Midbrain (tissue), 1 donor: ENCODE measurements at regions not wholly inside any gene's neighbourhood (a gene's known extent, or its start where the extent isn't known, plus 50 kb on each side); places are given as distances from the start of the nearest gene placed in this dataset.
"Not testable (repeated sequence)": the region's sequence is repeated elsewhere in the genome, so short reads cannot be mapped to it uniquely, and the experiment has no call there.

Experiments
- DNase-seq: peaks from one replicate; lab custom pipeline; 2025; lab: John Stamatoyannopoulos, UW

GRCh38 chr15:31433091-31433490 lies 106.5 kb downstream of the KLF13 start:
- DNase-seq: no peak

DNA sequence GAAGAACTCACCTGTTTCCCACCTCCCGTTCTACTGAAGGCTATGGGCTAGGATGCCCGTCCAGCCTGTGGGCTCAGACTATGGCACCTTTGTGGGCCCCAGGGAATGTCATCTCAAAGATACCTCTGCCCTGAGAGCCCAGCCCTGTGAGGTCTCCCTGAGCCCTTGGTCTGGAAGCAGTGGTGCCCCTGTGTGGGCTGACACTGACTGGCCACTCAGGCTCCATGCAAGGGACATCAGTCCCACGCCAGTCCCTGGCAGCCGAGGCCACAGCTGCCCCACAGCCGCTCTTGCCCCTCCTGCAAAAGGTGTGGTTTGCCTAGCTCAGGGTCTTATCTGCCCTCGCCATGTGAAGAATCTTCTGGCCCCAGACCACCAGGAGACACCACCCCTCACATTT lies 106.9 kb downstream of the KLF13 start:
- no peak for DNase-seq

GRCh38 chr15:31434275-31434587 lies 107.6 kb downstream of the KLF13 start:
- DNase-seq: no peak

DNA sequence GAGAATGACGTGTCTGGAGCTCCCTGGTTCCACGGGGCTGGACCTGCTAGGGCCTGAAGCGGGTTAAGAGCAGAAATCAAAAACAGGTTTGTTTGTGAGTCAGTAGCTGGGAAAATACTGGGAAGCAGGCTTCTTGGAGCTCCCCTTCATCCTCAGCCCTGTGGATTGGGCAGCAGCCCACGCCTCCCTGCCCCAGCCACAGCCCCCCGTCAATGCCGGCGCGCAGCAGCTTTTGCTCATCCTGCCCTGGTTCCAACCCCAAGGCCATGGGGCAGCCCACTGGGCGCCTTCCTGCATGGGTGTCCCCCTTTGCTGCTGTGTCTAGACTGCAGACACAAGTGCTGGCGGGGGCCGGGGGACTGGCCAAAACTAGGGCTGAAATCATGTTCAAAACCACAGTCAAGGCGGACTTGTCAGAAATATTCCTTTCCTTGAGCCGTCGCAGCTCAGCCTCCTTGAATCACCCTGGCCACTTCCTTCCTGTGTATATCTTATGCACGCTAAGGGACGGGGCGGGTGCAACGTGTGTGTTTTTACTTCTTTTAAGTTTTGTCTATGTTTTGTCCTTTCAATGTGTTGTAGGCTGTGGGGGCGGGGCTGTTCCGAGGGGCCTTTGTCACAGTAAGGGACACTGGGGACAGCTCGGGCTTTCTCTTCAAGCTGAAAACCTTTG lies 108.1 kb downstream of the KLF13 start:
- no peak for DNase-seq

DNA sequence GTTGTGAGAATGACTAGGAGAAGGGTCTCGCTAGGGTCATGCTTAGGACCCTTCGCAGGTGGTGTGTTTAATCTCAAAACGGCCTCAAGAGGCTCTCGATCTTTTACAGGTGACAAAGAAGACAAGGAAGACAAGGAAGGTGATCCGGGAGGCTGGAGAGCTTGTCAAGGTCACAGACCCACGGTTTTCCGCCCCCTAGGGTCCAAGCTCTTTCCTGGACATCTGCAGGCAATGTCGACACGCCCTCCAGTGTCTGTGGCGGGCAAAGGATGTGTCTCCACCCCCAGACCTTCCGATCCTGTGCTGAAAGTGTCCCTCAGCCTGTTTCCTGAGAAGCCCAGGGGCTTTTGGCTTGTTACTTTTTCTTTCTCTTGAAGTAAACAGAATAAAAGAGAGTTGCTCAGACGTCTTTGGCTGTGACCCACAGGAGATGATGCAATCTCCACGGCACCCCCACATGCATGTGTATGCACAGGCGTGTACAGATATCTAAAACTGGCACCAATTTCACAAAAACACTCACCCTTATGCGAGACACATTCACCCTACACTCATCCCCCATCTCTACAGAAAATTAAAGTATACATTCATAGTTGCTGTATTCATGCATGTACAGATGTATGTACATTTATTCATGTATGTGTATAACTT lies 108.8 kb downstream of the KLF13 start:
- peak; percentile 75 for DNase-seq

- DNase-seq: no peak
Observed at GRCh38 chr15:31435912-31436628, 109.4 kb downstream of the KLF13 start.

- DNase-seq: no peak
Observed at GRCh38 chr15:31437686-31438085, 111.1 kb downstream of the KLF13 start.

DNA sequence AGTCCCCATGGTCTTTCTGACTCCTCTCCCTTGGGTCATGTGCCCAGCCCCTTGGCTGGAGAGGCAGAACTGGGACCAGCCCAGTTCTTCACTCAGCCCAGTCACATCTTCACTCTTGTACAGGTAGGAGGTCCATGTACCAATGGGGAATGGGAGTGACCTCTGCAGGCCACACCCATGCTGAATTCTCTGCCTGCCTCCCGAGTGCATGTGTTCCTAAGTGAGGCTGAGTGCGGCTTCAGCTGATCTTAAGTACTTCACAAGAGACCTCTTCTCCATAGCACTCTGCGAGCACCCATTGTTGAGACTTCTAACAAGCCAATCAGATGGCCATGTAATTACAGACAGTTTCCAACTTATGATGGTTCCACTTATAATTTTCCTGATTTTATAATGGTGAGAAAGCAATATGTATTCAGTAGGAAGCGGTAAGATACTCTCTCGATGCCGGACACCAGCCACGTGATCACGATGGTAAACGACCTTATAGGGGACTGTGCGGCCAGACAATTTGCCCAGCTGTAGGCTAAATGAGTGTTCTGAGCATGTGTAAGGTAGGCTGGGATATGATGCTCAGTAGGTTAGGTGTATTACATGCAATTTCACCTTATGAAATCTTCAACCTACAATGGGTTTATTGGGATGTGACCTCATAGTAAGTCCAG lies 112.1 kb downstream of the KLF13 start:
- DNase-seq: no peak

GRCh38 chr15:31439328-31439727 lies 112.7 kb downstream of the KLF13 start:
- DNase-seq: no peak

GRCh38 chr15:31440216-31440615 lies 113.6 kb downstream of the KLF13 start:
- not testable (repeated sequence) for DNase-seq

DNA sequence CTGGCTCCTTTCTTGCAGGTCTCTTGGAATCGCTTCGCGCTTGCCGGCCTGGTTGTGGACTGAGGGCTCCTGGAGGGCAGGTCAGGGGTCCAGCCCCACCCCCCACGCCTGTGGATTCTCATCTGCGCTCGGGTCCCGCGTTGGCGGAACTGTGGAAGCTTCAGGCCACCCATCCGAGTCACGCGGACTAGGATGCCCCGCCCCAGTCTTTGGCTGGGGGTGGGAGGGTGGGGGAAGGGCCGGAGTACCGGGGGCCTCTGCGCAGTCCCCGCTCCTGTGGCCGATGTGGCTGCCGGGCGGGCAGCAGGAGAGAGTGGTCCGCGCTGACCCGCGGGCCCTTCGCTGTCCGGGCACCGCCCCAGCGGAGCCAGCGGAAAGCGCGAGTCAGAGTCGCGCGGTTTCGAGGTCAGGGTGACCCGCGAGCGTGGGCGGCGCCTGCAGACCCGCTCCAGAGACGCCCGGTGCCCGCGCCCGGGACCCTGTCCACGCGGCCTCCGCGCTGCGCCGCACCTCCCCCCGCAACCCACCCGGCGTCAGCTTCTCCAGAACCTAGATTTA lies 114.2 kb downstream of the KLF13 start:
- peak; percentile 26 for DNase-seq

GRCh38 chr15:31442226-31442625 lies 115.6 kb downstream of the KLF13 start:
- no peak for DNase-seq

DNA sequence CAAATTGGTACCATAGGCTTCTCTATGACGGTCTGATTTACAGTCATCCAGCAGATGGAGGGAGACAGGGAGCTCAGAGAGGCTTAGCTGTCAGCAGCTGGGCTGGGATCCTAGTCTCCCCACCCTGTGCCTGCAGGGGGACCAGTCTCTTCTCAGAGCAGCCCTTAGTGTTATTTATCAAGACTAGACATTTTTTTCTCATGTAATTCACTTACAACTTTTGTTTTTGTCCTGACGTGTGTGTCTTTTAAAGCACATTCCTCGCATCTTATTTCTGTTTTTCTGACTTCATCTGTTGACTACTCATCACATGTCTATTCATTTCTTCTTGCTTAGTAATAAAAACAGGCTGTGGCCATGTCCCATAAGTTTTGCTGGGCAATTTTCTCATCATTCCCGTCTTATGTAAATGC lies 116.1 kb downstream of the KLF13 start:
- DNase-seq: no peak

DNA sequence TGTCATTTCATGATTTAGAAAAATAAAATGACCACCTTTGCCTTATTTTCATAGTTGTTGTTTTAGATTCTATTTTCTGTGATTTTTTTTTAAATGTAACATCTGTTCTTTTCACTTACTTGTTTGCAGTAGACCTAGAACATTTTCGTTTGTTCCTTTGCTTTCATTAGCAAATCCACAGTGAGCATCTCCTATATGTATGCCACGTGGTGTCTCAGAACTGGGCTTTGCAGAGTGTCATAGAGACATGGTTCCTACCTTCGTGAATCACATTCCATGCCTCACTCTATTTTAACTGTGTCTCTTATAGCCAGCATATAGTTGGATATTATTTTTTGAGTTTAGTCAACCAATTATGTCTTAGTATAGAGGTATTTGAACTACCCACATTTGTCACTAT lies 118.2 kb downstream of the KLF13 start:
- no peak for DNase-seq

- no peak for DNase-seq
Observed at GRCh38 chr15:31446546-31446945, 119.9 kb downstream of the KLF13 start.

- DNase-seq: no peak
Observed at GRCh38 chr15:31447931-31448634, 121.4 kb downstream of the KLF13 start.

DNA sequence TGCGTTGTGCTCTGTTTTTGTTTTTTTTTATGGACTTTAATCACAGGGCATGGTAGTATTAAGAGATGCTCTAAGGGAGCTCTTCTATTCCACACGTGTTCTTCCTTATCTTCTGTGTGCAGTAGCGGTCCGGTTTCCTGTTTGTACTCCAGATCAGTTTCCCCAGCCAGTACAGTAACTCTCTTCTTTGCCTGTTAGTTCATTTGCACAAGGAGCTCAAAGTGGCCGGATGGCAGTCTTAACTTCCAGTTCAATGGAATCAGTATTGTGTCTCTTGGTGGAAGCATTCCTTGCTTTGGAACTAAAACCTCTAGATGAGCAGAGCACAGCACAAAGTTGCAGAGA lies 122.0 kb downstream of the KLF13 start:
- no peak for DNase-seq

DNA sequence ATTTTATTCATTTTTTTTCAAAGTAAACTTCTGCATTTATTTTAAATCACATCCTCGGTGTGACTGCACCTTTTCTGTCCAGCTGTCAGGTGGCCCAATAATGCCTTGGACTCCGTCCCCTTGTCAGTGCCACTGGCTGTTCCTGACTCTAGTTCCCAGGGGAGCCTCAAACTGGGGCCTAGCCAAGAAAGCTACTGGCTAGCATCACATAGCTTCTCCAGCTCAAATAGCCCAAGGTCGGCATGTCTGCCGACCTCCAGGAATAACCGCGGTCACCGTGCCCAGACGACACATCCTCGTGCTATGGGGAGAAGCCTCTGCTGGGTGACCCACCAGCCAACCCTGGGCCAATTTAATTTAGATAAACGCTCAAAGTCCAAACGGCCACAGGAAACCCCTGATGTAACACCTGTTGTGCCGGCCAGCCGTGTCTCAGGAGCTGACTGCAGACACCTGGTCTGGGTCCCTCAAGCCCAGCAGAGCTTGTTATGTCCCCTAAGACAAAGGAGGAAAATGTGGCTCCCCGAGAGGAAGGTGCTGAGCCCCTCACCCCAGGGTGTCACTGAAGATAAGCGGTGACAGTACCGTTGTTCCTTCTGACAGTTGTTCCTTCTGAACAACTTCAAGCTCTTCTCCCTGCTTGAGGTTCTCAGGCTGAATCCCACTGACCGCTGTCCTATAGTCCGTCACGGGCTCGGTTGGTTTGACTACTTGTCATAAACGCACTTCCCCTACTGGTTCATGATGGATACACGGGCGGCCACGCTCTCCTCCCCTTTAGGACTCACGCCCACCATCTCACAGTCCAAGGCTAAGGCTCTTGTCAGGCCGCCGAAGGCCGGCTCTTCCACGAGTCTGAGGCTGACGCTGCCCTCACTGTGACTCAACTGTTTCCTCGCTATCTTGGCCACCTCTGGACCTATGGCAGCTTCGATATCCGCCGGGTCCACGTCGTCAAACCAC lies 126.2 kb downstream of the KLF13 start:
- no peak for DNase-seq

GRCh38 chr15:31453558-31454318 lies 127.1 kb downstream of the KLF13 start:
- no peak for DNase-seq

DNA sequence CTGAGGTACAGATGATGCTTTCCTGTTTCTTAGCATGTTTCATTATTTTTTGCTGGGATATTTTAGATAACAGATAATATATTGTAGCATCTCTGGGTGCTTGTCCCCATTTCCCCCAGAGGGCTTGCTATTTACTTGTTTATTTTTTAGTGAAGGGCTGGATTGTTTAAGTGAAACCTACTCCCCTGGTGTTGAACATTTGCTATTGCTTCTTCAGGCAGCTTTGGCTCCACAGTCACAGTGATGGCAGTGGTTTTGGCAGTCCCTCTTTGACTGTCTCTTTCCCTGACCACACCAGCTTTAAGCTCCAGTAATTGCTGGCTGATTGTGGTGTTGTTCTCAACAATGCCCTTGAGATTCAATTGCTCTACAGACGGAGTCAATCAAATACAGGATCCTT lies 128.9 kb downstream of the KLF13 start:
- no peak for DNase-seq
